Transverse colon (tissue), 4 donors: ENCODE measurements at regions not wholly inside any gene's neighbourhood (a gene's known extent, or its start where the extent isn't known, plus 50 kb on each side); places are given as distances from the start of the nearest gene placed in this dataset.
"Not testable (repeated sequence)": the region's sequence is repeated elsewhere in the genome, so short reads cannot be mapped to it uniquely, and the experiment has no call there.

ENCODE experiments used
- POLR2A ChIP-seq: fragments of 450-650 bp; IDR thresholded peaks from one replicate; pipeline ENCODE4 v1.6.1; 2016; ENCODE audit warnings: antibody characterized with exemption, mild to moderate bottlenecking, moderate library complexity
- POLR2AphosphoS5 ChIP-seq, 3 donors: sonication (generic); formaldehyde crosslinking; IDR thresholded peaks; one replicate each; pipeline ENCODE4 v1.6.1; 2016; ENCODE audit warnings: antibody characterized with exemption in 3 of 3
- TF ChIP-seq, protein P1 (sequence below), 5 experiments: fragments of 200-600 bp in 3 of 5; fragments of 450-650 bp in 2 of 5; sonication (generic) in 3 of 5; IDR thresholded peaks; 1 replicate in 2 of 5; 2 replicates in 3 of 5; pipeline ENCODE4 v1.5.1; 2016 to 2017; ENCODE audit warnings: antibody characterized with exemption in 5 of 5, inconsistent platforms in 3 of 5, mild to moderate bottlenecking in 2 of 5, moderate library complexity in 1 of 5

DNA sequence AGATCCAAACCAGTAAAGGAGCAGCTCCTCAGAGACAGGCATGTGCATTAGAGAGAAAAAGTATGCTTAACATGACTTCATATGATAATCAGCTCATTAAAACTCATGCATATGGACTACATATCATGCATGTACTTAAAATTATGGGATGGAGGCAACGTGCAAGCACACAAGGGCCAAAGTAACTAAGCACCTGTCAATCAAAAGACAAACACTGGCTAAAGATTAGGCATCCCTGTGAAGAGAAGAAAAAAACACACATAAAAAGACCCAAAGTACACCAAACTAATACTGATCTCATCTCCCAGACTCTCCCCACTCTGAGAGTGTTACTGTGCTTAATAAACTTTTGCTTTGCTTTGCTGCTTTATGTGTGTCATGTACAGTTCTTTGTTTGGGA, 61.1 kb downstream of the PPIAL4A start:
- TF ChIP-seq, protein P1, sequence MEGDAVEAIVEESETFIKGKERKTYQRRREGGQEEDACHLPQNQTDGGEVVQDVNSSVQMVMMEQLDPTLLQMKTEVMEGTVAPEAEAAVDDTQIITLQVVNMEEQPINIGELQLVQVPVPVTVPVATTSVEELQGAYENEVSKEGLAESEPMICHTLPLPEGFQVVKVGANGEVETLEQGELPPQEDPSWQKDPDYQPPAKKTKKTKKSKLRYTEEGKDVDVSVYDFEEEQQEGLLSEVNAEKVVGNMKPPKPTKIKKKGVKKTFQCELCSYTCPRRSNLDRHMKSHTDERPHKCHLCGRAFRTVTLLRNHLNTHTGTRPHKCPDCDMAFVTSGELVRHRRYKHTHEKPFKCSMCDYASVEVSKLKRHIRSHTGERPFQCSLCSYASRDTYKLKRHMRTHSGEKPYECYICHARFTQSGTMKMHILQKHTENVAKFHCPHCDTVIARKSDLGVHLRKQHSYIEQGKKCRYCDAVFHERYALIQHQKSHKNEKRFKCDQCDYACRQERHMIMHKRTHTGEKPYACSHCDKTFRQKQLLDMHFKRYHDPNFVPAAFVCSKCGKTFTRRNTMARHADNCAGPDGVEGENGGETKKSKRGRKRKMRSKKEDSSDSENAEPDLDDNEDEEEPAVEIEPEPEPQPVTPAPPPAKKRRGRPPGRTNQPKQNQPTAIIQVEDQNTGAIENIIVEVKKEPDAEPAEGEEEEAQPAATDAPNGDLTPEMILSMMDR (IDR thresholded peaks at IDR 0.05) = not testable (repeated sequence)
- not testable (repeated sequence) for TF ChIP-seq POLR2A; POLR2AphosphoS5 (IDR thresholded peaks at IDR 0.05)
